NT2/D1 (cell line): ENCODE measurements at regions not wholly inside any gene's neighbourhood (a gene's known extent, or its start where the extent isn't known, plus 50 kb on each side); places are given as distances from the start of the nearest gene placed in this dataset.

Experiments
- SUZ12 ChIP-seq: IDR thresholded peaks from 2 replicates; pipeline ENCODE4 v1.6.1; 2011; ENCODE audit not compliant: insufficient read length, insufficient read depth; ENCODE audit errors: extremely low read depth
- YY1 ChIP-seq: IDR thresholded peaks from 2 replicates; pipeline ENCODE4 v1.6.1; 2011; ENCODE audit not compliant: insufficient read length, insufficient read depth
- ZNF274 ChIP-seq: IDR thresholded peaks from 2 replicates; pipeline ENCODE4 v1.6.1; 2011; ENCODE audit warnings: mild to moderate bottlenecking, low read depth, low read length

- no peak for TF ChIP-seq YY1
- no peak for TF ChIP-seq ZNF274
- TF ChIP-seq SUZ12: no peak
Measured at GRCh38 chr3:163335429-163335828, 1742.9 kb downstream of the SI start.
